H1 (cell line): ENCODE measurements at regions not wholly inside any gene's neighbourhood (a gene's known extent, or its start where the extent isn't known, plus 50 kb on each side); places are given as distances from the start of the nearest gene placed in this dataset.
A peak's percentile ranks its signal among the peaks of the same experiment; 100 is the strongest.

ENCODE experiments used
- CTCF ChIA-PET: fragments of 300-600 bp; sonication (Branson Sonifier 250); formaldehyde crosslinking; loops from one replicate; lab custom pipeline; 2021; ENCODE audit not compliant: partially characterized antibody; lab: Charles Lee
- POLR2A ChIA-PET: fragments of 300-600 bp; sonication (Branson Sonifier 250); formaldehyde crosslinking; loops from one replicate; lab custom pipeline; 2021; ENCODE audit warnings: inconsistent platforms; ENCODE audit not compliant: partially characterized antibody; lab: Charles Lee
- DNase-seq, 2 experiments: peaks; one replicate each; pipeline versions ENCODE4 v3.0.0 to v3.0.0-alpha.2; 2010 to 2022; ENCODE audit warnings: low spot score in 2 of 2, low read depth in 1 of 2, mixed read lengths in 1 of 2
- FAIRE-seq: peaks from 2 replicates; lab custom pipeline; 2011; peaks lifted over from hg19 to GRCh38; lab: Jason Lieb, UNC
- H2AFZ ChIP-seq: 2 replicates; pipeline ENCODE4 v1.8.1; 2012; ENCODE audit warnings: low read length, inconsistent platforms
- H2AK5ac ChIP-seq: 2 replicates; pipeline ENCODE4 v1.6.1; 2013; ENCODE audit warnings: low read depth, low read length
- H2BK120ac ChIP-seq: replicated peaks from 2 replicates; pipeline ENCODE3; 2013; ENCODE audit warnings: low read depth, low read length, inconsistent platforms
- H2BK12ac ChIP-seq: 2 replicates; pipeline ENCODE4 v1.6.1; 2013; ENCODE audit warnings: low read depth, low read length
- H2BK15ac ChIP-seq: 2 replicates; pipeline ENCODE4 v1.6.1; 2013; ENCODE audit warnings: low read length
- H2BK20ac ChIP-seq: 2 replicates; pipeline ENCODE4 v1.6.1; 2013; ENCODE audit warnings: low read length
- H2BK5ac ChIP-seq: 2 replicates; pipeline ENCODE4 v1.6.1; 2013; ENCODE audit warnings: low read depth, low read length
- H3K14ac ChIP-seq: 2 replicates; pipeline ENCODE4 v1.6.1; 2013; ENCODE audit warnings: inconsistent platforms; ENCODE audit not compliant: insufficient read length
- H3K18ac ChIP-seq: 2 replicates; pipeline ENCODE4 v1.6.1; 2013; ENCODE audit warnings: low read length; ENCODE audit errors: extremely low read depth
- H3K23ac ChIP-seq: 2 replicates; pipeline ENCODE4 v1.6.1; 2013; ENCODE audit warnings: inconsistent platforms; ENCODE audit not compliant: insufficient read length
- H3K23me2 ChIP-seq: 2 replicates; pipeline ENCODE4 v1.6.1; 2013; ENCODE audit warnings: low read depth, low read length
- H3K27ac ChIP-seq: 2 replicates; pipeline ENCODE4 v1.6.1; 2011; ENCODE audit warnings: low read depth, low read length, inconsistent platforms
- H3K27me3 ChIP-seq, 4 experiments: replicated peaks in 1 of 4; 1 replicate in 1 of 4; 2 replicates in 3 of 4; pipeline versions ENCODE4 v1.6.1 to v1.8.1; 2011 to 2013; ENCODE audit warnings: low read length in 3 of 4, mild to moderate bottlenecking in 3 of 4, inconsistent platforms in 2 of 4, mixed read lengths in 2 of 4, moderate library complexity in 1 of 4; ENCODE audit not compliant: control insufficient read depth in 3 of 4, insufficient read depth in 3 of 4; ENCODE audit errors: extremely low read depth in 1 of 4
- H3K36me3 ChIP-seq, 4 experiments: 2 replicates each; pipeline versions ENCODE4 v1.6.1 to v1.8.1; 2011 to 2013; ENCODE audit warnings: mild to moderate bottlenecking in 4 of 4, low read length in 3 of 4, moderate library complexity in 2 of 4, control low read depth in 1 of 4, inconsistent platforms in 1 of 4; ENCODE audit not compliant: insufficient read depth in 4 of 4, control insufficient read depth in 2 of 4
- H3K4ac ChIP-seq: replicated peaks from 2 replicates; pipeline ENCODE3; 2013; ENCODE audit warnings: low read length, low read depth, mixed read lengths, inconsistent platforms; ENCODE audit not compliant: insufficient read length
- H3K4me1 ChIP-seq, 4 experiments: replicated peaks in 1 of 4; 1 replicate in 1 of 4; 2 replicates in 3 of 4; pipeline versions ENCODE4 v1.6.1 to v1.8.1; 2011 to 2013; ENCODE audit warnings: low read length in 3 of 4, inconsistent platforms in 2 of 4, mixed read lengths in 1 of 4; ENCODE audit not compliant: insufficient read depth in 4 of 4, control insufficient read depth in 3 of 4
- H3K4me2 ChIP-seq, 2 experiments: 2 replicates each; pipeline versions ENCODE4 v1.6.1 to v1.8.1; 2011 to 2013; ENCODE audit warnings: low read depth in 2 of 2, low read length in 2 of 2, control low read depth in 1 of 2, inconsistent platforms in 1 of 2, mild to moderate bottlenecking in 1 of 2; ENCODE audit not compliant: insufficient read depth in 1 of 2
- H3K4me3 ChIP-seq, 4 experiments: fragments of 200-600, 300-600 bp in 1 of 4; sonication (generic), shearing (Covaris generic), sonication (Bioruptor Twin) in 1 of 4; 2 replicates each; pipeline versions ENCODE4 v1.5.1 to v1.8.1; 2011 to 2016; ENCODE audit warnings: low read length in 4 of 4, low read depth in 3 of 4, control low read depth in 2 of 4, inconsistent platforms in 2 of 4, mild to moderate bottlenecking in 2 of 4, mixed read lengths in 1 of 4, moderate library complexity in 1 of 4; ENCODE audit not compliant: insufficient read depth in 2 of 4; ENCODE audit errors: extremely low read depth in 1 of 4
- H3K56ac ChIP-seq: replicated peaks from 2 replicates; pipeline ENCODE3; 2013; ENCODE audit warnings: low read depth, mild to moderate bottlenecking, mixed read lengths, low read length, inconsistent platforms; ENCODE audit not compliant: insufficient read length
- H3K79me1 ChIP-seq: 2 replicates; pipeline ENCODE4 v1.6.1; 2013; ENCODE audit warnings: low read depth, low read length, control low read depth
- H3K79me2 ChIP-seq, 2 experiments: 2 replicates each; pipeline versions ENCODE4 v1.6.1 to v1.8.1; 2012 to 2013; ENCODE audit warnings: low read length in 2 of 2, mild to moderate bottlenecking in 2 of 2, inconsistent platforms in 1 of 2; ENCODE audit not compliant: insufficient read depth in 2 of 2, control insufficient read depth in 1 of 2
- H3K9ac ChIP-seq, 4 experiments: replicated peaks in 1 of 4; 1 replicate in 1 of 4; 2 replicates in 3 of 4; pipeline versions ENCODE4 v1.6.1 to v1.8.1; 2011 to 2013; ENCODE audit warnings: low read depth in 3 of 4, low read length in 3 of 4, control low read depth in 2 of 4, mild to moderate bottlenecking in 2 of 4, moderate library complexity in 2 of 4, inconsistent platforms in 1 of 4; ENCODE audit errors: extremely low read depth in 1 of 4
- H3K9me3 ChIP-seq, 2 experiments: 2 replicates each; pipeline versions ENCODE4 v1.6.1 to v1.8.1; 2012 to 2013; ENCODE audit warnings: mild to moderate bottlenecking in 2 of 2, moderate library complexity in 2 of 2, control low read depth in 1 of 2, inconsistent platforms in 1 of 2, low read depth in 1 of 2, low read length in 1 of 2, mixed read lengths in 1 of 2; ENCODE audit not compliant: insufficient read depth in 2 of 2
- H4K20me1 ChIP-seq, 2 experiments: replicated peaks in 1 of 2; 2 replicates each; pipeline versions ENCODE3 to v1.8.1; 2011 to 2013; ENCODE audit warnings: inconsistent platforms in 2 of 2, low read length in 2 of 2, mild to moderate bottlenecking in 1 of 2; ENCODE audit not compliant: insufficient read depth in 2 of 2, control insufficient read depth in 1 of 2
- H4K5ac ChIP-seq: 2 replicates; pipeline ENCODE4 v1.6.1; 2013; ENCODE audit warnings: low read length, low read depth, mixed read lengths, inconsistent platforms; ENCODE audit not compliant: insufficient read length
- H4K8ac ChIP-seq: 2 replicates; pipeline ENCODE4 v1.8.0; 2013; ENCODE audit warnings: mild to moderate bottlenecking, moderate library complexity, low read length, inconsistent platforms; ENCODE audit not compliant: insufficient read depth; ENCODE audit errors: extremely low read depth
- H4K91ac ChIP-seq: replicated peaks from 2 replicates; pipeline ENCODE3; 2013; ENCODE audit warnings: low read length, mixed read lengths, inconsistent platforms; ENCODE audit not compliant: insufficient read length
- JUND ChIP-seq: IDR thresholded peaks from 2 replicates; pipeline ENCODE4 v1.6.1; 2011; ENCODE audit warnings: mild to moderate bottlenecking, improper control_type of control experiment, low read length
- KDM4A ChIP-seq: IDR thresholded peaks from one replicate; pipeline ENCODE4 v1.7.1; 2012; ENCODE audit warnings: low read depth, mild to moderate bottlenecking, moderate library complexity, low read length, inconsistent platforms; ENCODE audit not compliant: severe bottlenecking
- MAFK ChIP-seq: IDR thresholded peaks from 2 replicates; pipeline ENCODE4 v1.6.1; 2012; ENCODE audit warnings: low read depth, mild to moderate bottlenecking, improper control_type of control experiment, low read length
- RXRA ChIP-seq: IDR thresholded peaks from 2 replicates; pipeline ENCODE4 v1.6.1; 2011; ENCODE audit warnings: low read depth, mild to moderate bottlenecking, low read length, moderate library complexity; ENCODE audit not compliant: insufficient read depth
- SP1 ChIP-seq: IDR thresholded peaks from 2 replicates; pipeline ENCODE4 v1.6.1; 2011; ENCODE audit warnings: low read depth, low read length
- WGBS, 2 experiments: shearing (Covaris generic) in 1 of 2; methylation state at CpG; one replicate each; pipeline versions ENCODE4 v1.1.6 to v1.1.7; 2013 to 2015; ENCODE audit warnings: low lambda C conversion rate in 2 of 2, mixed read lengths in 2 of 2, inconsistent platforms in 1 of 2, low coverage in 1 of 2, missing lambda C conversion rate in 1 of 2; ENCODE audit not compliant: insufficient replicate concordance in 2 of 2, insufficient coverage in 1 of 2, insufficient read length in 1 of 2; ENCODE audit errors: extremely low coverage in 1 of 2, missing lambda C conversion rate in 1 of 2; 5-methylcytosine and 5-hydroxymethylcytosine counted together

DNA sequence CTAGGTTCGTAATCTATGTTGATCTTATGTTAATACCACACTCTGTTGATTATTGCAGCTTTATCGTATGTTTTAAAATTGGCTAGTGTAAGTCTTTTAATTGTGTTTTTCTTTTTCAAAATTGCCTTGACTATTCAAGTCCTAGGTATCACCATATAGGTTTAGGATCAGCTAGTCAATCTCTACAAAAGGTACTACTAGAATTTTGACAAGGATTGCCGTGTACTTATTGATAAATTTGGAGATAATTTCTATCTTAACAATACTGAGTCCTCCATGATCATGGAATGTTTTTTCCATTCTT lies 117.9 kb upstream of the PRSS3 start:
- Histone ChIP-seq H3K36me3 (no peaks in the 10 kb centered on the region), H2BK5ac (no peak overlapping the region), H3K23me2 (peaks cover 2% of the 10 kb centered on the region; the same call in 1 of the 2 replicates), H3K4ac (no peak overlapping the region), H3K27me3 (no peaks in the 10 kb centered on the region), H3K56ac (no peak overlapping the region), H3K4me1 (peaks cover 0 to 6% (median under 1%) of the 10 kb centered on the region in 4 experiments; a peak in 2 of 7 replicates), H4K20me1 (no peaks in the 10 kb centered on the region), H4K5ac (no peak overlapping the region), H3K79me2 (no peaks in the 10 kb centered on the region), H2BK15ac (no peak overlapping the region), H3K23ac (no peak overlapping the region), H2BK20ac (no peak overlapping the region), H3K79me1 (no peaks in the 10 kb centered on the region), H3K14ac (no peak overlapping the region), H3K4me2 (peak overlapping the region; percentile 31 to 53), H3K27ac (peak overlapping the region; percentile 66; the same call in 1 of the 2 replicates), H2AFZ (peak overlapping the region; percentile 47), H3K9me3 (no peaks in the 10 kb centered on the region), H4K8ac (no peak overlapping the region), H3K18ac (no peak overlapping the region), H2BK12ac (no peak overlapping the region), H2BK120ac (no peak overlapping the region), H3K9ac (peak overlapping the region in 3 of 4 experiments; percentile 1 to 69 (median 22); a peak in 2 of 7 replicates), H3K4me3 (peak overlapping the region; percentile 36 to 71 (median 49)), H4K91ac (no peak overlapping the region), H2AK5ac (no peak overlapping the region)
- TF ChIP-seq RXRA: no peak
- no peak for TF ChIP-seq KDM4A
- TF ChIP-seq JUND: no peak
- TF ChIP-seq MAFK: no peak
- TF ChIP-seq SP1: no peak
- DNase-seq (no peak), FAIRE-seq (no peak)
- ChIA-PET CTCF (interaction anchor here (0.8 to 1.9 kb wide), 4 partner anchors 42 to 262 kb away, joined by 3 to 6 read pairs (median 4); no protein-coding TSS in a partner anchor), POLR2A (interaction anchor here (0.6 to 1.2 kb wide), 2 partner anchors 11 to 100 kb away, joined by 3 to 4 read pairs; no protein-coding TSS in a partner anchor)
- 42% methylated on average over 3 of the region's 3 CpGs; no CpG with 5 or more reads in 1 of the 2 experiments for WGBS, 2 experiments
